Prostate gland (tissue), 2 donors: ENCODE measurements at regions not wholly inside any gene's neighbourhood (a gene's known extent, or its start where the extent isn't known, plus 50 kb on each side); places are given as distances from the start of the nearest gene placed in this dataset.

Experiments
- POLR2A ChIP-seq: fragments of 450-650 bp; IDR thresholded peaks from one replicate; pipeline ENCODE4 v1.6.1; 2016; ENCODE audit warnings: antibody characterized with exemption, mild to moderate bottlenecking
- TF ChIP-seq, protein P1 (sequence below), 4 experiments: fragments of 200-600 bp in 2 of 4; fragments of 450-650 bp in 2 of 4; sonication (generic) in 2 of 4; IDR thresholded peaks; 1 replicate in 3 of 4; 2 replicates in 1 of 4; pipeline ENCODE4 v1.5.1; 2016 to 2019; ENCODE audit warnings: antibody characterized with exemption in 4 of 4, mild to moderate bottlenecking in 2 of 4, moderate library complexity in 2 of 4

- TF ChIP-seq, protein P1, sequence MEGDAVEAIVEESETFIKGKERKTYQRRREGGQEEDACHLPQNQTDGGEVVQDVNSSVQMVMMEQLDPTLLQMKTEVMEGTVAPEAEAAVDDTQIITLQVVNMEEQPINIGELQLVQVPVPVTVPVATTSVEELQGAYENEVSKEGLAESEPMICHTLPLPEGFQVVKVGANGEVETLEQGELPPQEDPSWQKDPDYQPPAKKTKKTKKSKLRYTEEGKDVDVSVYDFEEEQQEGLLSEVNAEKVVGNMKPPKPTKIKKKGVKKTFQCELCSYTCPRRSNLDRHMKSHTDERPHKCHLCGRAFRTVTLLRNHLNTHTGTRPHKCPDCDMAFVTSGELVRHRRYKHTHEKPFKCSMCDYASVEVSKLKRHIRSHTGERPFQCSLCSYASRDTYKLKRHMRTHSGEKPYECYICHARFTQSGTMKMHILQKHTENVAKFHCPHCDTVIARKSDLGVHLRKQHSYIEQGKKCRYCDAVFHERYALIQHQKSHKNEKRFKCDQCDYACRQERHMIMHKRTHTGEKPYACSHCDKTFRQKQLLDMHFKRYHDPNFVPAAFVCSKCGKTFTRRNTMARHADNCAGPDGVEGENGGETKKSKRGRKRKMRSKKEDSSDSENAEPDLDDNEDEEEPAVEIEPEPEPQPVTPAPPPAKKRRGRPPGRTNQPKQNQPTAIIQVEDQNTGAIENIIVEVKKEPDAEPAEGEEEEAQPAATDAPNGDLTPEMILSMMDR (IDR thresholded peaks at IDR 0.05) = no peak
- TF ChIP-seq POLR2A = no peak
Observed at GRCh38 chr2:121038031-121038430, 247.0 kb downstream of the TFCP2L1 start.
